OCI-LY1 (cell line): ENCODE measurements at regions not wholly inside any gene's neighbourhood (a gene's known extent, or its start where the extent isn't known, plus 50 kb on each side); places are given as distances from the start of the nearest gene placed in this dataset.

ENCODE experiments used
- CTCF ChIP-seq: fragments of 200-600 bp; sonication (generic), shearing (Covaris generic); IDR thresholded peaks from 2 replicates; pipeline ENCODE4 v1.5.1; 2017; ENCODE audit warnings: mild to moderate bottlenecking, antibody characterized with exemption, low read length, moderate library complexity, mixed read lengths
- EZH2 ChIP-seq: fragments of 200-600 bp; sonication (generic), shearing (Covaris generic); IDR thresholded peaks from 2 replicates; pipeline ENCODE4 v1.8.0; 2017; ENCODE audit warnings: borderline replicate concordance, mixed run types, mild to moderate bottlenecking, antibody characterized with exemption, low read length, moderate library complexity, mixed read lengths

- TF ChIP-seq CTCF (no peak), EZH2 (no peak)
Measured at GRCh38 chr1:4061521-4062031, 161.5 kb upstream of the C1orf174 start.
